GM12878 (cell line): ENCODE measurements at regions not wholly inside any gene's neighbourhood (a gene's known extent, or its start where the extent isn't known, plus 50 kb on each side); places are given as distances from the start of the nearest gene placed in this dataset.

ENCODE experiments used
- ATAC-seq: fragments of 200-7000 bp; cut with Tn5 transposase; 3 replicates; pipeline ENCODE4 v1.9.1; 2020; ENCODE audit warnings: mild to moderate bottlenecking, moderate library complexity
- BruUV-seq: library from RNA; stranded (reverse); fragments of 400-500 nt; replicated peaks from 2 replicates; lab custom pipeline; 2021; lab: Mats Ljungman, UMichigan
- CTCF ChIA-PET: fragments of 300-600 bp; sonication (Branson Sonifier 250); formaldehyde crosslinking; extraction: SDS; loops from one replicate; lab custom pipeline; 2021; ENCODE audit warnings: inconsistent platforms; lab: Yijun Ruan, JAX
- POLR2A ChIA-PET: fragments of 350-600 bp; formaldehyde crosslinking; extraction: SDS; loops from one replicate; lab custom pipeline; 2021; ENCODE audit warnings: inconsistent platforms; lab: Charles Lee
- RAD21 ChIA-PET: fragments of 300-600 bp; sonication (Branson Sonifier 250); formaldehyde crosslinking; loops from one replicate; lab custom pipeline; 2023; ENCODE audit warnings: antibody characterized with exemption; ENCODE audit not compliant: unreplicated experiment; lab: Charles Lee
- SMC1A ChIA-PET: fragments of 300-600 bp; sonication (Branson Sonifier 250); formaldehyde crosslinking; loops from one replicate; lab custom pipeline; 2023; ENCODE audit not compliant: unreplicated experiment, uncharacterized antibody; lab: Charles Lee
- DNase-seq: peaks from one replicate; pipeline ENCODE4 v3.0.0-alpha.2; 2011; ENCODE audit warnings: low read depth, low spot score
- FAIRE-seq: peaks from 3 replicates; lab custom pipeline; 2011; peaks lifted over from hg19 to GRCh38; lab: Jason Lieb, UNC
- H2AFZ ChIP-seq: 2 replicates; pipeline ENCODE4 v1.6.0; 2011; ENCODE audit warnings: low read depth, low read length, control low read depth; ENCODE audit not compliant: control insufficient read depth
- H3K27ac ChIP-seq: 2 replicates; pipeline ENCODE4 v1.5.1; 2011; ENCODE audit warnings: control low read depth; ENCODE audit not compliant: control insufficient read depth, insufficient read depth
- H3K27me3 ChIP-seq, 2 experiments: replicated peaks in 1 of 2; 2 replicates each; pipeline versions ENCODE4 v1.6.0 to v1.6.1; 2011; ENCODE audit warnings: low read length in 1 of 2; ENCODE audit not compliant: control insufficient read depth in 2 of 2, insufficient read depth in 2 of 2
- H3K36me3 ChIP-seq, 2 experiments: 2 replicates each; pipeline ENCODE4 v1.5.1; 2011; ENCODE audit warnings: low read length in 1 of 2; ENCODE audit not compliant: control insufficient read depth in 2 of 2, insufficient read depth in 2 of 2
- H3K4me1 ChIP-seq: 2 replicates; pipeline ENCODE4 v1.6.1; 2011; ENCODE audit warnings: mild to moderate bottlenecking, low read length, moderate library complexity, mixed read lengths; ENCODE audit not compliant: control insufficient read depth, insufficient read depth
- H3K4me2 ChIP-seq: 2 replicates; pipeline ENCODE4 v1.6.0; 2011; ENCODE audit warnings: control low read depth; ENCODE audit not compliant: control insufficient read depth, insufficient read depth
- H3K4me3 ChIP-seq: fragments of 200-600 bp; sonication (generic); 2 replicates; pipeline ENCODE4 v1.5.1; 2016
- H3K79me2 ChIP-seq: 2 replicates; pipeline ENCODE4 v1.6.0; 2011; ENCODE audit warnings: low read length; ENCODE audit not compliant: control insufficient read depth, insufficient read depth
- H3K9ac ChIP-seq: 2 replicates; pipeline ENCODE4 v1.8.0; 2011; ENCODE audit warnings: low read length, control low read depth, mixed read lengths; ENCODE audit not compliant: control insufficient read depth, insufficient read depth
- H3K9me3 ChIP-seq: replicated peaks from 3 replicates; pipeline ENCODE4 v1.5.1; 2011; ENCODE audit warnings: mild to moderate bottlenecking, low read length; ENCODE audit not compliant: control insufficient read depth, insufficient read depth
- H4K20me1 ChIP-seq: 2 replicates; pipeline ENCODE4 v1.6.0; 2011; ENCODE audit not compliant: control insufficient read depth, insufficient read depth
- CHD2 ChIP-seq: IDR thresholded peaks from 2 replicates; pipeline ENCODE4 v1.6.1; 2011; ENCODE audit warnings: low read depth, low read length, improper control_type of control experiment, borderline replicate concordance
- CHD4 ChIP-seq: fragments of 200-600 bp; sonication (generic); IDR thresholded peaks from 2 replicates; pipeline ENCODE4 v1.6.1; 2016; ENCODE audit warnings: mild to moderate bottlenecking
- CREM ChIP-seq: IDR thresholded peaks from 2 replicates; pipeline ENCODE4 v1.6.1; 2014; ENCODE audit warnings: antibody characterized with exemption, low read depth
- FOXM1 ChIP-seq: IDR thresholded peaks from 2 replicates; pipeline ENCODE4 v1.6.1; 2012; ENCODE audit warnings: low read depth, mild to moderate bottlenecking, inconsistent platforms, low read length, moderate library complexity
- IKZF2 ChIP-seq, 2 experiments: fragments of 450-650 bp; IDR thresholded peaks; 2 replicates each; pipeline ENCODE4 v1.6.1; 2017; ENCODE audit warnings: mild to moderate bottlenecking in 2 of 2, moderate library complexity in 2 of 2
- JUNB ChIP-seq: IDR thresholded peaks from 2 replicates; pipeline ENCODE4 v1.6.1; 2016; ENCODE audit warnings: antibody characterized with exemption, mild to moderate bottlenecking
- NBN ChIP-seq: fragments of 450-650 bp; IDR thresholded peaks from 2 replicates; pipeline ENCODE4 v1.6.1; 2016
- NR2C1 ChIP-seq: fragments of 450-650 bp; IDR thresholded peaks from 2 replicates; pipeline ENCODE4 v1.6.1; 2017; ENCODE audit warnings: antibody characterized with exemption, mild to moderate bottlenecking, moderate library complexity
- POU2F2 ChIP-seq: IDR thresholded peaks from 3 replicates; pipeline ENCODE4 v1.6.1; 2011; ENCODE audit warnings: low read depth, mild to moderate bottlenecking, low read length, borderline replicate concordance
- RCOR1 ChIP-seq: conservative IDR thresholded peaks from 2 replicates; pipeline ENCODE4 v1.6.1; 2012; ENCODE audit warnings: low read depth, low read length, improper control_type of control experiment
- SIX5 ChIP-seq: IDR thresholded peaks from 2 replicates; pipeline ENCODE4 v1.6.1; 2011; ENCODE audit warnings: mild to moderate bottlenecking, low read depth, low read length, moderate library complexity; ENCODE audit not compliant: severe bottlenecking
- SP1 ChIP-seq: IDR thresholded peaks from one replicate; pipeline ENCODE4 v1.6.1; 2011; ENCODE audit warnings: low read depth, low read length
- STAT1 ChIP-seq: fragments of 450-650 bp; conservative IDR thresholded peaks from 2 replicates; pipeline ENCODE4 v1.6.1; 2014; ENCODE audit warnings: antibody characterized with exemption, mild to moderate bottlenecking
- ZBTB33 ChIP-seq: fragments of 450-650 bp; IDR thresholded peaks from 2 replicates; pipeline ENCODE4 v1.6.1; 2017; ENCODE audit warnings: mild to moderate bottlenecking
- ZBTB4 ChIP-seq: fragments of 450-650 bp; formaldehyde crosslinking; IDR thresholded peaks from 2 replicates; pipeline ENCODE4 v1.4.0; 2022; ENCODE audit warnings: mild to moderate bottlenecking, moderate library complexity
- ZNF24 ChIP-seq: fragments of 450-650 bp; IDR thresholded peaks from 2 replicates; pipeline ENCODE4 v1.6.1; 2017; ENCODE audit warnings: antibody characterized with exemption, mild to moderate bottlenecking
- ZNF622 ChIP-seq: fragments of 450-650 bp; IDR thresholded peaks from 2 replicates; pipeline ENCODE4 v1.6.1; 2017; ENCODE audit warnings: mild to moderate bottlenecking, inconsistent platforms
- WGBS: methylation state at CpG from one replicate; pipeline ENCODE4 v1.1.6; 2016; ENCODE audit warnings: low lambda C conversion rate; ENCODE audit not compliant: insufficient replicate concordance, insufficient coverage; ENCODE audit errors: missing lambda C conversion rate; 5-methylcytosine and 5-hydroxymethylcytosine counted together
- in situ Hi-C: fragments of 300-500 bp; cut with MboI; formaldehyde crosslinking; loops from 9 replicates; pipeline ENCODE4 v1.14.3; 2018; ENCODE audit warnings: mixed read lengths
- intact Hi-C: fragments of 100-400 bp; cut with micrococcal nuclease; formaldehyde crosslinking; loops from one replicate; pipeline ENCODE4 v1.14.2; 2022; ENCODE audit not compliant: unreplicated experiment

- SMC1A ChIA-PET, result no interaction called here
- Histone ChIP-seq H3K4me2 (no peak overlapping the region), H3K27ac (no peak overlapping the region), H2AFZ (no peak overlapping the region), H3K9me3 (no peaks in the 10 kb centered on the region), H3K4me1 (no peaks in the 10 kb centered on the region), H3K9ac (no peak overlapping the region), H3K79me2 (no peaks in the 10 kb centered on the region), H4K20me1 (no peaks in the 10 kb centered on the region), H3K27me3 (no peaks in the 10 kb centered on the region; a peak in 1 of 4 replicates), H3K4me3 (no peak overlapping the region), H3K36me3 (no peaks in the 10 kb centered on the region)
- FAIRE-seq, result no peak
- intact Hi-C loops (no loop called here), in situ Hi-C loops (no loop called here)
- ATAC-seq, result no peak
- DNase-seq, result no peak
- RAD21 ChIA-PET, result no interaction called here
- 48% methylated on average over 6 of the region's 6 CpGs for WGBS
- TF ChIP-seq POU2F2, result no peak
- TF ChIP-seq CHD2, result no peak
- no peak for TF ChIP-seq CHD4
- TF ChIP-seq IKZF2 (IDR thresholded peaks at IDR 0.05), result no peak
- TF ChIP-seq FOXM1, result no peak
- no peak for TF ChIP-seq STAT1
- no peak for TF ChIP-seq JUNB
- TF ChIP-seq SIX5, result no peak
- no peak for TF ChIP-seq ZNF622
- no peak for TF ChIP-seq NR2C1
- POLR2A ChIA-PET, result interaction anchor here (0.6 kb wide), 1 partner anchor 28 kb away, joined by 3 read pairs; no protein-coding TSS in a partner anchor
- CTCF ChIA-PET, result no interaction called here
- BruUV-seq, result no TSS peak
These were observed 61.6 kb upstream of the MAPK10 start for GRCh38 chr4:86421461-86421860.

GRCh38 chr4:86431543-86432116 is 71.8 kb upstream of the MAPK10 start:
- FAIRE-seq (no peak), ATAC-seq (no peak), DNase-seq (no peak)
- CTCF ChIA-PET, result no interaction called here
- 52% methylated on average over 6 of the region's 6 CpGs for WGBS
- H3K4me2 ChIP-seq, result no peak overlapping the region
- H3K27me3 ChIP-seq, result no peaks in the 10 kb centered on the region
- intact Hi-C loops (no loop called here), in situ Hi-C loops (no loop called here)
- RAD21 ChIA-PET, result no interaction called here
- H2AFZ ChIP-seq, result no peak overlapping the region
- H3K27ac ChIP-seq, result no peak overlapping the region
- no peaks in the 10 kb centered on the region for H4K20me1 ChIP-seq
- SMC1A ChIA-PET, result interaction anchor here (1.6 kb wide), 1 partner anchor 13 kb away, joined by 3 read pairs; no protein-coding TSS in a partner anchor
- no peak overlapping the region for H3K9ac ChIP-seq
- no peak overlapping the region for H3K4me3 ChIP-seq
- POLR2A ChIA-PET, result no interaction called here
- no peaks in the 10 kb centered on the region for H3K36me3 ChIP-seq
- H3K9me3 ChIP-seq, result no peaks in the 10 kb centered on the region
- no peaks in the 10 kb centered on the region for H3K79me2 ChIP-seq
- no TSS peak for BruUV-seq
- no peaks in the 10 kb centered on the region for H3K4me1 ChIP-seq
- TF ChIP-seq NBN, result no peak
- no peak for TF ChIP-seq ZBTB33
- TF ChIP-seq ZNF24, result no peak
- TF ChIP-seq ZBTB4 (CRISPR knock-in tag), result no peak
- TF ChIP-seq RCOR1, result no peak
- no peak for TF ChIP-seq CREM
- no peak for TF ChIP-seq SP1
